Stimulated activated CD8-positive, alpha-beta memory T cell treated with anti-CD3 and anti-CD28 coated beads, Interleukin-7, amount 100 ng/mL, for 4 hours (primary cell): ENCODE measurements at regions not wholly inside any gene's neighbourhood (a gene's known extent, or its start where the extent isn't known, plus 50 kb on each side); places are given as distances from the start of the nearest gene placed in this dataset.
A peak's percentile ranks its signal among the peaks of the same experiment; 100 is the strongest.
"Not testable (repeated sequence)": the region's sequence is repeated elsewhere in the genome, so short reads cannot be mapped to it uniquely, and the experiment has no call there.

ENCODE experiments used
- DNase-seq, 2 donors: peaks; one replicate each; pipeline ENCODE4 v3.0.0-alpha.2; 2020; ENCODE audit warnings: low read depth in 2 of 2

DNA sequence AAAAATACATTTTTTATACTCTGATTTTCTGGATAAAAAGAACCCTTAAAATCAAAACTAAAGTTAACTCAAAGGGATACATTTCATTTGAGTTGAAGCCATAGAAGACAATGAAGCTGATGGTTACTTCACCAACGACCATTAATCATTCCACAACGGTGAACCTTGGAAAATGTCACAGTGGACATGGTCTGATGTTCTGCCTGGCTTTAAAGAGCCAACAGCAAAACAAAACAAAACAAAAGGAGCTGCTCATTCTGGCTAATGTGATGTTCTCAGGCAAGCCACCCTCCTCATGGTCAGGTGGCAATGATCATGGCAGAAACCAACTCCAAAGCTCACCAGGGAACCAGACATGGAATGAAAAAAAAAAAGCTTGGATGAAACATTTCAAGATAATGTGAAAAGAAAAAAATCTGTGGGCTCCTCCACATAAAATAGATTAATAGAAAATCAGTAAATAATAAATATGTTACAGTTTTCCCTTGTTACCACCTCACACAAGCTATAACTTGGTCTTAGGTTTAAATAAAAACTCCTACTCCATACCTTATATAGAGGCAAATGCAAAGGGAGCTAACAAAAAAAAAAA, 90.1 kb upstream of the SERTAD2 start:
- no peak for DNase-seq

DNA sequence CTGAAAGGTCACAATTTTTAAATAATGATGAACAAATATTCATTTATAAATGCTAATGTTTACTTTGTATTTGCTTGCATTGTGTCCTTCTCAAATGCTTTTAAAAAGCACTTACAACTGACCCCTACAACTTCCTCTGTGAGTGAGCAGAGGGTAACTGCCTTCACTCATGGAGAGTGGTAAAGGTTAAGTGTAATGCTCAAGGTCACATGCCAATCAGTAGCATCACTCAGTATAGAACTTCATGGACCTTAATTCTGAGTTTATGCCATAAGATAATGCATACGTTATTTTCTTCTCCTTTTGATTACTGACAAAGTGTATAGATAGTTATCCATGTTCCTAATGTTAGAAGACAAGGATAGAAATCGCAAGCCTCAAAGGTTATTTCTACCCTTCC, 91.8 kb upstream of the SERTAD2 start:
- no peak for DNase-seq

DNA sequence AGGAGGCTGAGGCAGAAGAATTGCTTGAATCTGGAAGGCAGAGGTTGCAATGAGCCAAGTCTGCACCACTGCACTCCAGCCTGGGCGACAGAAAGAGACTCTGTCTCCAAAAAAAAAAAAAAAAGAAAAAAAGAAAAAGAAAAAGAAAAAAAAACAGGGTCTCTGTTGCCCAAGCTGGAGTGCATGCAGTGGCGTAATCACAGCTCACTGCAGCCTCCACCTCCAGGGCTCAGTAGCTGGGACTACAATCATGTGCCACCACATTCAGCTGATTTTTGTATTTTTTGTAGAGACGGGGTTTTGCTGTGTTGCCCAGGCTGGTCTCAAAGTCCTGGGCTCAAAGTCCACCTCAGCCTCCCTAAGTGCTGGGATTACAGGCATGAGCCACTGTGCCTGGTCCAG, 94.0 kb upstream of the SERTAD2 start:
- DNase-seq, result not testable (repeated sequence)

DNA sequence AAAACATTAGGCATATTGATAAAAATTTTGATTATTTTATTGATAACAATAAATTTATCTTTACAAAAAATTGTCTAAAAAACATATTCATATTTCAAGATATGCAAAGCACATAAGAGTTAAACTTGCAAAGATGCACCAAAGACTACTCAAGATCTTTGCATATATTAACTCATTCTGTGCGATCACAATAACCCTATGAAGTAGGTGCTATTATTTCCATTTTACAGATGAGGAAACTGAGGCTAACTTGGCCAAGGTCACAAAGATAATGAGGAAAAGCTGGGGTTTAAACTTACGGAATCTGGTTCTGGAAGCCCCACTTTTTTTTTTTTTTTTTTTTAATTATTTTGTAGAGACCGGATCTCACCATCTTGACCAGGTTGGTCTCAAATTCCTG, 94.4 kb upstream of the SERTAD2 start:
- no peak for DNase-seq

DNA sequence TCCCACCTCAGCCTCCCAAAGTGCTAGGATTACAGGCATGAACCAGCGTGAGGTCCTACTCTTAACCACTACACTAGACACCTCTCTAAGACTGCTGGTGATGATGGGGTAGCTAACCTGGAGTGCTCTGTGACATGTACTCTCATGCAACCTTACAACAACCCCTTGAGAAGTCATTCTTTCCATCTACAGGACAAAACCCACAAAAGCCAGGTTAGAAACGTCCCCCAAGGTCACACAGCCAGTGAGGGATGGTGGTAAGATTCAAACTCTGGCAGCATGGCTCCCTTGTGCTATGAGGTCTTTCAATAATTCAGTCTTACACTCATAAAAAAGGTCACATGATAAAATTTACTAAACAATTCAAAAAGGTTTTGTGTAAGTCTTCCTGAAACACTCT, 94.8 kb upstream of the SERTAD2 start:
- no peak for DNase-seq

DNA sequence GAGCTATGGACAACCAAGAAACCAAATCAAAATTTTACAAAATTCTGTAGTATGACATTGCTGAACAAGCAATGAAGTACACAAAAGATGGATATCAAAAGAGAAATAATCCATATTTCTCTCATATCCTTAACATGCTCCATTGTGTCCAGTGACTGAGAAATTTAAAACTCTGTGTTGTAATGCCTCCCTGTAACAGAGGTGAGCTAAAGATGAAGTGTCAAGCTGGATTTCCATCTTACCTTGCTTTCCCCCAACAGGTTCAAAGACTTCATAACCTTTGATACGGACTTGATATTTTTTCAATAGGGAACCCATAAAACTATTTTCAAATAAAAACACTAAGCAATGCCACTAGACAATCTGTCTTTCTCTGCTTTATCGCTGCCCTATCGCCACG, 95.7 kb upstream of the SERTAD2 start:
- no peak for DNase-seq

DNA sequence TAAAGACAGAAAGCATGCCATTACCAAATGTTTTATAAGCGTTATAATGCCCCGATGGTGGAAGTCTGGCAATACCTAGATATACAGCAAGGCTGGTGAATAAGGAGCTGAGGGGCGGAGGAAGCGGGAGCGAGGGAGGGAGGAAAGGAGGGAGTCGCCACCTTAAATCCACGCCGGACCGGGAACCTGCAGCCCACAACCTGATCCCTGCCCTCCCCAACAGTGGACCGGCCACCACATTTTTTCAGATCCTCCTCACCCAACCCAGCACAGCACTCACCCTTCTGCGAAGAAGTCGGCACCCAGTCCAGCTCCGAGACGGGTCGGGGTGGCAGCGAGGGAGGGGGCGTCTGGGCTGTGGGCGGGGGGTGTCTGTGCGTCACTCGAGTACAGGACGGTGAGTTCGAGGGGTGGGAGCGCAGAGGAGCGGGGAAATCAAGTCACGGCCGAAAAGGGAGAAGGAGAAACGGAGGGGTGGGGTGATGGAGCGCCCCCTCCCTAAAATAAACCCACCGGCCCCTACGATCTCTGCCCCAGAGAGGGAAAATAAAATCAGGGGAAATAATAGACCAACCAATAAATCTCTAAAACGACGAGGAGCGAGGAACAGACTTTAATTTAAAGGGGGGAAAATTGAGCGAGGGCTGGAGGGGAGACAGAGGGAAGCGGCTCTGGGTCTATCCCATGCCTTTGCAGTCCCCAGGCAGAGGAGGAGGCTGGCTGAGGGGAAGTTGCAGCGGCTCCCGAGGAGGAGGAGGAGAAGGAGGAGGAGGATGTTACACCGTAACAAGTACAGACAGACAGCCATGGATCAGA, 96.5 kb upstream of the SERTAD2 start:
- DNase-seq, result peak in 1 of 2 donors; percentile 43

DNA sequence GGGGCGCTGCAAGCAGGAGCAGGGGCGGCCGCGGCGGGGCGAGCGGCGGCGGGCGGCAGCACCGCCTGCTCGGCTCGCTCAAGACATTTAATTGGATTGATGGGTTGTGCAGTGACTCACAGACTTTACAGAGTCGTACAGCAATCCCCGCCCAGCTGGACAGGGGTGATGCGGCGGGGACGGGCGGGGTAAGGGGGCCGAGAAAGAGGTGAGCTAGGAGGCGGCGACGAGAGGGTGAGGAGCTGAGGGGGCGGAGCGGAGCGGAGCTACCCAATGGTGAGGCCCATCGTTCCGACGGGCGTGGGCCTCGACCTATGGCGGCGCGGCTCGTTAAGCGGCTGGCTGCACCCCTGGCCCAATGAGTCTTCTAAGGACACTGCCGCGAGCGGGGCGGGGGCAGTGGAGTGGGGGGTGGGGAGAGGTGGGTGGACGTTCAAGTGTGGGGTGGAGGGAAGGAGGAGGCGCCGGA, 97.1 kb upstream of the SERTAD2 start:
- DNase-seq, result peak; percentile 98

DNA sequence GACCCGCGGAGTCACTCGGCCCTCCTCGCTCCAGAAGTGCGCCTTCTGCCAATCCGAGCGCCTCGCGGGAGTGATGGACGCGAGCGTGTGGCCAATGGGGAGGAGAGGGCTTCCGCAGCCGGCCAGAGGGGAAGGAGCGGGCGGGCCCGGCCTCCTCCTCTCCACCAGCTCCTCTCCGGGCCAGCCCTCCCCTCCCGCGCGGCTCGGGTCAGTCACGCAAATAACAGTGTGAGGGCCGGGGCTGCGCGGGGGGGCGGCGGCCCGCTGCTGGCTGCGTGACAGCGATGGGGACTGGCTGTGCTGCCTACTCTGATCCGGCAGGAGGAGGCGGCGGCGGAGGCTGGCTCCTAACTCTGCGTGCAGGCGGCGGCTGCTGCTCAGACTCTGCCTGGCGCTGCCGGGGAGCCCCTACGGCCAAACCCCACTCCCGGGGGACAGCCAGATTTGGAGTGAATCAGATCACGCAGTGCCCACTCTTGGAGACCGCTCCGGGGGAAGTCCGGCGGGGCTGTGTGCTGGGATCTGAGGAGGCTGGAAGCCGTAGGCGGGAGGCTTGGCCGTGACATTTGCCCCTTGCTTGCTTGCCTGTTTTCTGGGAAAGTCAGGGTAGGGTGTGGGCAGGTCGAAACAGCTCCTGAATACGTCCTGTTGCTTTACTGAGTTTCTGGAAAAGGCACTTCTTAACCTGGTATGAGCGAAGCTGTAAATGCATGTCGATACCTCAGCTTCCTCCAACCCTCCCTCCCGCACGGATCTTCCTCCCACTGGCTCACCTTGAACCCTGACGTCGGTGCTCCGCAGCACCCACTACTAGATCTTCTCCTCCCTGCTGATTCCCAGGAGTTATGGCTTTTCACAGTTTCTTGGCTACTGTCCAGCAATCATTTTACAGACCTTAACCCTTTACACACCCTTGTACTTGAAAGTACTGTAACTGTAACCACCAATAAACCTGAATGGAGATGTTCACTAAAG, 97.9 kb upstream of the SERTAD2 start:
- DNase-seq, result no peak

DNA sequence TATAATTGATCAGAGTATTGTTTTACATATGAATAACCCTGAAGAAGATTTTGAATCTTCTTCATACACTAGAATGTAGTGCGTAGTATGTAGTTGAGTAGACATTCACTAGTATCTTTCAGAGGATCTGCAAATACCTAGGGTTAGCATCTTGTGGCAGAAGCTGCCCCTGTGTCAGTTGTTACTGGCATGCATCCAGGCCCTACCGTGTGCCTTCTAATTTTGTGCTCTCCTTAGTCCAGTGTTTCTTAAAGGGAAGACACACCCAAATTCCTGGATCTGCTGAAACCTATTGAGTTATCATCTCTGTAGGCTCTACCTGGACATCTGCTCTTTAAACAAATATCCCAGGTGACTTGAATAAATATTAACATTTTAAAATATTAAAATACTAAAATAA, 99.7 kb upstream of the SERTAD2 start:
- DNase-seq, result no peak

DNA sequence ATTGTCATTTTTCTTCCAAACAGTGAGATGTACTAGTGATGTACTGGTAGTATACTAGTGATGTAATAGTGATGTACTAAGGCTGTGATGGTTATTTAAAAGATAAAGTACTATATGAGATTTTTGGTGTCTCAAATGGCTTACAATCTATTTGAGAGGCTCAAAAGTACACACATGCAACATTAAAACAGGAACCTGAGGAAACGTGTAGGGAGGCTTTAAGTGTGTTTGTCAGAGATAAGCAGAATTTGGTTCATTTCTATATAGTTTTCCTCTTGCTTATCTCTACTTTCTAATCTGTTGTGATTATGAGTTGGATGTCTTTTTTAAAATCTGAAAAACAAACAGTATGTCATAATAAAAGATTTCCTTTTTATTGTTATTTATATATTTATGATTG, 100.9 kb upstream of the SERTAD2 start:
- DNase-seq, result no peak

DNA sequence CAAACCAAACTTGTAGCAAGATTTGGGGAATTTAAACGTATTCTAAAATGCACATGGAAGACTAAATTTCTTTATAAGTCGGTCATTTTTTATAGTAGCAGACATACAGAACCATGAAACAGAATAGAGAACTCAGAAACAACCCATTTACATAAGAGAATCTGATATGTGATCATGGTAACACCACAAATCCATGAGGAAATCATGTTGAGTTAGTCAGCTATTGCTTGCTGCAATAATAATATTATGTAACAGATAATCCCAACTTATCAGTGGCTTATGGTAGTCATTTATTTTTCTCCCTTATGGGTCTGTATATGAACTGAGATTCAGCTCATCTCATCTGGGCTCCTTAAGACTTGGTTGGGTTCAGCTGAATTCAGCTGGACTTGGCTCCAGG, 103.4 kb upstream of the SERTAD2 start:
- DNase-seq, result no peak

DNA sequence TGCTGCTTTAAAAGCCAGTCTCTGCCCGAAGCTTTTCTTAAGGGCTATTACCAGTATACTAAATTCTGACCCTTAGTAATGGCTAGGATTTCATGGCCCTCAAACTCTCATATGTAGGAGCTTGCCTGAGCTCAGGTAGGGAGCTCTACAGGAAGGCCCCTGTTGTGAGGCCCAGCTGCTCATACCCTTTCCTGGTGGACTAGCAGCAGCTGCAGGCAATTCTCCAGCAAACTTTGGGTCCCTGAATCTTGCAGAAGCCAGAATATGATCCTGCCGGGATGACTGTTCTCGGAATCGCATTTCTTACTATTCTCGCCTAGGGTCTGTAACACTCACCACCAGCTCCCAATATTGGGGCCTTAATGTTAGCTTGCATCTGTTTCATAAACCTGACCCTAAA, 106.4 kb upstream of the SERTAD2 start:
- no peak for DNase-seq

DNA sequence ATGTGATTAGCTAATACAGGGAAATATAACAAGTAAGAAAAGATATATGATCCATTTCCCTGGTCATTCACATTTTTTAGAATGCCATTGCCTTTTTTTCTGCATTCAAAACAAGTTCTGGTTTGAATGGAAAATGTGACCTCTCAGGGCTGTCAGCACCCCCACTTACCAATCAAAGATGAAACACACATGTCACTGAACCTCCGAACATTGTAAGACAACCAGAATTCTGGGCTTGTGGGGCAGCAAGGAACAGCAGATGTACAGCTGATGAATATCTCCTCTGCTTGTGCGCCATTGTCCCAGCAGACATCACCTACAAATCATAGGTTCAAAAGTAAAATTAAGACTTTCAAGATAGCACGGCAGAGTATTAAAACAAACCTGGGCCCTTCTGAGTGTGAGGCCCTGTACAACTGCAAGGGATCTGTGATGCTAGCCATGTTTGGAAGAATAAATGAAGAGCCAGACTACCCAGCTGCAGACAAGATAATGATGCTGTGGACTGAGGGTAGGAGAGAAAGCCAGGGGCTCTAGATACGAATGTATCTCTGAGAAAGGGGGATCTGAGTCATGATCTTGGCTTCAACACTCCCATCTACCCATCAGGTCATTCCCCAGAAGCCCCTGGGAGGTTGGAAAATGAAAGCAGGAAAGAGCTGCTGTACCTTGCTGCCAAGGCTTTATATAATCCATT, 108.7 kb upstream of the SERTAD2 start:
- DNase-seq, result no peak

DNA sequence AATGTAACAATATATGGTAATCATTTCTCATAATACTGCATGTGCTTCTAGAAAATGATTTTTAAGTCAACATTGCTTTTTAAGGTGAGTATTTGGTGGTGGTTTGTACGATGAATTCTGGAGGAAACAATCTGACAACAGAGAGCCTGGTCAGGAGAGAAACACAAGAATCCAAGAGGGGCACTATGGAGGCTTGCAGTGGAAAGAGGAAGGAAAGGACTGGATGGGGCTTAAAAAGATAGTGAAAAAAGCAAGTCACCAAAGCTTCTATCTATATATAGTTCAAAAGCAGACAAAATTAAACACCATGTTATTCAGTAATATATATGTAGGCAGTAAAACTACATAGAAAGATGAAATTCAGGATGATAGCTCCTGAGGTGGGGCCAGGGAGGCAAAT, 109.4 kb upstream of the SERTAD2 start:
- no peak for DNase-seq

DNA sequence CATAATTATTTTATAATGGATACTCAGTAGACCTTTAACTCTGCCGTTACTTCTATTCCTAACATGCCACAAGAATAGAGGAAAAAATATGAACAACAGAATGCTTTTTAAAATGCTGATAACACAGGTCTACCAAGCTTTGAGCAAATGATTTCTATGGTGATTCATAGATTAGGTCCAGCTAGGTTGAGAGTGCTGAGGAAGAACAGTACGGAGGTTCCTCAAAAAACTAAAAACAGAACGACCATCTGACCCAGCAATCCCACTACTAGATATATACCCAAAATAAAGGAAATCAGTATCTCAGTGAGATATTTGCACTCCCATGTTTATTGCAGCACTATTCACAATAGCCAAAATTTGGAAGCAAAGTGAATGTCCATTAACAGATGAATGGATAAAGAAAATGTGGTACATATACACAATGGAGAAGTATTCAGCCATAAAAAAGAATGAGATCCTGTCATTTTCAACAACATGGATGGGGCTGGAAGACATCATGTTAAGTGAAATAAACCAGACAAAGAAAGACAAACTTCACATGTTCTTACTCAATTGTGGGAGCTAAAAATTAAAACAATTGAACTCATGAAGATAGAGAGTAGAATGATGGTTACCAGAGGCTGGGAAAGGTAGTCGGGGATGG, 111.6 kb upstream of the SERTAD2 start:
- DNase-seq, result no peak

DNA sequence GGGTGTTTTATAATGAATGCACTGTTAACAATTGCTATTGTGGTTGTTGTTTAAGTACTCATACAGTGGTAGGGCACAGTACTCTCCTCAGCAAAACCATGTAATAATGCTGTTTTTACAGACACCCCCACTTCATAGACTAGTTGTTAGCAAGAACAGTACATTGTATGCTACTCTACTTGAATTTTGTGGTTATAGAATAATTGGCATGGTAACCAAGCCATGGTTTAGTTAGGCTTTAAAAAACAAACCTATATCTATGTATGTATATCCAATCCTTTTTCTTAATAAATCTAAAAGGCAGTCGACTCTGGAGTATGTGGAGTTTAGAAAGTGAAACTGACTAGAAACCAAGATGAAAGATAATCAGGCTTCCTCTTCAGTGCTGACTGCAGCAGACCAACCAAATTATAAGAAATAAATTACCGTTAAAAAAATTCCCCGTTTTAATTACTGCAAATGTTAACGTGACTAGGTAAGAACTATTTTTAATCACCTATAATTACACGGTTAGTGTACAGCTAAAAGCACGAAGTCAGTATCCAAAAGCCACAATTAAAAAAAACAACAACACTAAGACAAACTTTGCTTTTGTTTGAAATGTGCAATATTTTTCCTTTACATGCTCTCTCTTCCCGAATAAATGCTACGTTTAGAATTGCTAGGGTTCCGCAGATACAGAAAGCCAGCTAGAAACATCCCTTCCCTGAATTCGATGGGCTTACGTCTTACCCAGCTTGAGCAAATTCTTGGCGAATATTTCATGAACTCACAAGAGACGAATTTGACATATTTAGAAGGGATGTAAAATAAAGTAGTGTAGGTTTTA, 113.3 kb upstream of the SERTAD2 start:
- DNase-seq, result no peak

DNA sequence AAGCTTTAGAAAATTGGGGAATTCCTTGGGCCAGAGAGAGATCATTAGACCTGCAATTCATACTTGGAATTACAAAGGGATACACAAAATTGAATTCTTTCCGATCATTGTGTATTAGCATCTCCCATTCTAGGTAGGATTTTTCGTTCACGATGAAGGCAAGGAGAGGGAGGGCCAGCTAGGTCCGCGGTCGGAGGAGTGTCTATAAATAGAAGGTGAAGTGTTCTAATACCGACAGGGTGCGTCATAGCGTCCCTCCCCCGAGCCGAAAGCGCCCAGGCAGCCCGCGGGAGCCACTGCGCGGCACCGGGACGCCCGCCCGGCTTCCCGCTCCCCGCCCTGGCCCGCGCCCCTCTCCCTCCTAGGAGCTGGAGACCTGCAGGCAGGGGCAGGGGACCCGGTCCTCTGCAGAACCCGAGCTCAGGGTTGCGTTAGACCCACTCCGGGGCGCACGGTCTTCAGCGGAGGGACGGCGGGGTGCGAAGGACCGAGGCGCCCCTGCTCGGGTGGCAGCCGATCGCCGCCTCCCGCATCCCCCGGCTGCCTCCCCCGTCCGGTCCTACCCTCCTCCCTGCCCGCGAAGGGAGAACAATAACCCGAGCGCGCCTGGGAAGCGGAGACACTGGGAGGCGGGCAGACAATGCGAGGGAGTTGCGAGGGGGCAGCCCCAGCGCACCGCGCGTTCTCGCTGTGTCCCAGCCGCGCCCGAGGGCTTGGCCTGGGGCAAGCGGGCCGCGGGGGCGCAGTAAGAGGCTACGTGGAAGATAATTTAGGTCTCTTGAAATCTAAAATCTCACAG, 114.2 kb upstream of the SERTAD2 start:
- DNase-seq, result peak; percentile 60 to 73

DNA sequence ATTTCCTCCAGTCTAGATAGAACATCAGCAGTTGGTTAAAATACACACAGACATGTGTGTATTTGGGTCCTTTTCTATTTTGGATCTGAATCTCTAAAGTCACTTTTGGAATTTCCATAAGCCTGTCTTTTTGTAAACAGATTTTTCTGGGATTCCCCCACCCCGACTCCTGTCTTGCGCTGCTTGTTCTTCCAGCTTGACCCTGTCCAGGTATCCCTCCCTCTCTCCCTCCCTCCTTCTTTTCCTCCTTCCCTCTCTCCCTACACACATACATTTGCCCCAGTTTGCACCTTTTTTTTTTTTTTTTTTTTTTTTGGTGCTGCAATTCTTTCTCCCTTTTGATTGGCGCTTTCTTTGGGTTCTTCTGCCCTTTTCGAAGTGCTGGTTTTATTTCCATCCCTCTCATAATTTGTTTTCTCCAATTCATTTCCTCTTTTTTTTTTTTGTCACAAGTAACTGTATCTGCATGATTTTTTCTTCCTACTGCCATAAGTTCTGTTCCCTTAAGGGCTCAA, 114.8 kb upstream of the SERTAD2 start:
- DNase-seq, result no peak
